ENCODE measurements at regions not wholly inside any gene's neighbourhood (a gene's known extent, or its start where the extent isn't known, plus 50 kb on each side); places are given as distances from the start of the nearest gene placed in this dataset.

DNA sequence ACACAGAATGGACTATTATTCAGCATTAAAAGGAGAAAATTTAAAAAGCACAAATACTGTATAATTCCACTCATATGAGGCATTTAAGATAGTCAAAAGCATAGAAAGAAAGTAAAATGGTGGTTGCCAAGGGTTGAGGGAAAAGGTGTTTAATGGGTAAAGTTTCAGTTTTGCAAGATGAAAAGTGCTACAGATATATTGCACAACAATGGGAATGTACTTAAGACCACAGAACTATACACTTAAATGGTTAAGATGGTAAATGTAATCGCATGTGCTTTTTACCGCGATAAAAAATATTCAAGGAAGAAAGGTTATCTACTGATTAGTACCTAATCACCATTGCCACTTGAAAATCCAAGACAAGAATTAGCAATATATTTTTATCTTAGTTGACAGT is 71.8 kb upstream of the NOX3 start:
- Histone ChIP-seq H3K4me1 (ENCODE audit: control insufficient read depth, extremely low read depth, insufficient read depth, low read length) (peaks cover 17% of the 10 kb centered on the region), H3K4me3 (ENCODE audit: control insufficient read depth in 2 of 3, extremely low read depth in 1 of 3, insufficient read depth in 2 of 3, low read depth in 1 of 3, low read length in 3 of 3) (no peak overlapping the region), H3K4me2 (ENCODE audit: control insufficient read depth, extremely low read depth, insufficient read depth, low read depth, low read length) (no peak overlapping the region), H3K36me3 (ENCODE audit: control insufficient read depth in 2 of 2, extremely low read depth in 1 of 2, insufficient read depth in 2 of 2, low read length in 2 of 2) (no peaks in the 10 kb centered on the region), H3K27ac (ENCODE audit: control insufficient read depth, insufficient read depth, low read length) (no peak overlapping the region), H4K20me1 (ENCODE audit: control insufficient read depth, extremely low read depth, insufficient read depth, low read length) (no peaks in the 10 kb centered on the region), H2AFZ (ENCODE audit: control insufficient read depth, low read length) (no peak overlapping the region), H3K79me2 (ENCODE audit: control insufficient read depth, insufficient read depth, low read length) (no peaks in the 10 kb centered on the region), H3K9ac (ENCODE audit: control insufficient read depth, extremely low read depth, insufficient read depth, low read length) (no peak overlapping the region), H3K27me3 (ENCODE audit: control insufficient read depth, extremely low read depth, insufficient read depth, low read length) (no peaks in the 10 kb centered on the region), H3K9me3 (ENCODE audit: control insufficient read depth, low read depth, low read length) (no peaks in the 10 kb centered on the region), H3K9me1 (ENCODE audit: control insufficient read depth, extremely low read depth, insufficient read depth, low read length) (no peaks in the 10 kb centered on the region)
- dilution Hi-C loops (cut with MboI; ENCODE audit: extremely low pct_ligation_motif_present, low sequenced_read_pairs) = no loop called here
- TF ChIP-seq EZH2 (IDR thresholded peaks at IDR 0.05; ENCODE audit: low read length) = no peak
- TF ChIP-seq, protein P1, sequence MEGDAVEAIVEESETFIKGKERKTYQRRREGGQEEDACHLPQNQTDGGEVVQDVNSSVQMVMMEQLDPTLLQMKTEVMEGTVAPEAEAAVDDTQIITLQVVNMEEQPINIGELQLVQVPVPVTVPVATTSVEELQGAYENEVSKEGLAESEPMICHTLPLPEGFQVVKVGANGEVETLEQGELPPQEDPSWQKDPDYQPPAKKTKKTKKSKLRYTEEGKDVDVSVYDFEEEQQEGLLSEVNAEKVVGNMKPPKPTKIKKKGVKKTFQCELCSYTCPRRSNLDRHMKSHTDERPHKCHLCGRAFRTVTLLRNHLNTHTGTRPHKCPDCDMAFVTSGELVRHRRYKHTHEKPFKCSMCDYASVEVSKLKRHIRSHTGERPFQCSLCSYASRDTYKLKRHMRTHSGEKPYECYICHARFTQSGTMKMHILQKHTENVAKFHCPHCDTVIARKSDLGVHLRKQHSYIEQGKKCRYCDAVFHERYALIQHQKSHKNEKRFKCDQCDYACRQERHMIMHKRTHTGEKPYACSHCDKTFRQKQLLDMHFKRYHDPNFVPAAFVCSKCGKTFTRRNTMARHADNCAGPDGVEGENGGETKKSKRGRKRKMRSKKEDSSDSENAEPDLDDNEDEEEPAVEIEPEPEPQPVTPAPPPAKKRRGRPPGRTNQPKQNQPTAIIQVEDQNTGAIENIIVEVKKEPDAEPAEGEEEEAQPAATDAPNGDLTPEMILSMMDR (optimal IDR thresholded peaks at IDR 0.05 in 1 of 3, IDR thresholded peaks at IDR 0.05 in 1 of 3, conservative IDR thresholded peaks at IDR 0.05 in 1 of 3; ENCODE audit: extremely low read depth in 1 of 3, insufficient read depth in 2 of 3, low read length in 3 of 3) = no peak
- DNase-seq (ENCODE audit: low read depth, low spot score) (no peak), FAIRE-seq (no peak)

DNA sequence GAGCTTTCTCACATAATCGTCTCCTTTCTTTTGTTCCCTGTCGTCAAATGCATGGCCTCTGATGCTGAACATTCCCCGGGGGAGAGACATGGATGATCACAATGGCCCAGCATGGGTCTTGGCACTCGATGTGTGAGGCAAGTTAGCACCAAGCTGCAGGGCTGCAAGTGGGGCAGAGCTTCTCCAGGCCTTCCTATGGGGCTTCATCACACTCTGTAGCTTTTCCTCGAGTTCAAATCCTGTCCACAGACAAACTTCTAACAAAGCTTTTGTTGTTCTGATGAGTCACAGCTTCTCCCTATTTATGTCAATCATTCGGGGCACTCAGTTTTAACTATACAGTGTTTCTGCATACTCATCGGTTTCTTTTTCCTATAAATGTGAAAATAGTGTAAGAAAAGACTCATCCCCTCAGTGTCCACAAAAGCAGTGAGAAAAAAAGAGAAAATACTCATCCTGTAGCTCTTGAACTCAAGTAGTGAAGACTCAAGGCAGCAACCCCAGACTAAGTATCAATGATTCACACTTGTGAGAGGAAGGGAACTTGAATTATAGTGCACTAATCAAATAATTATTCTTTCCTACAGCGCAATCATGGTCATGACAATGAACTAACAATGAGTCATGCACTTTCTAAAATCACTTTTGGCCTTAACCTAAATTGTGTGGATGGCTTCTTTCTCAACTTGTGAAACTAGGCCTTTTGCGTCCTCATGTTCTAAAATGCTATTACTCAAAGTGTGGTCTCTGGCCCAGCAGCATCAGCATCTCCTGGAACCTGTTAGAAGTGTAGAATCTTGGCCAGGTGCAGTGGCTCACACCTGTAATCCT is 68.4 kb upstream of the NOX3 start:
- Histone ChIP-seq H3K36me3 (ENCODE audit: control insufficient read depth in 2 of 2, extremely low read depth in 1 of 2, insufficient read depth in 2 of 2, low read length in 2 of 2) (no peaks in the 10 kb centered on the region), H2AFZ (ENCODE audit: control insufficient read depth, low read length) (no peak overlapping the region), H3K4me3 (ENCODE audit: control insufficient read depth in 2 of 3, extremely low read depth in 1 of 3, insufficient read depth in 2 of 3, low read depth in 1 of 3, low read length in 3 of 3) (no peak overlapping the region), H3K4me1 (ENCODE audit: control insufficient read depth, extremely low read depth, insufficient read depth, low read length) (peaks cover 12% of the 10 kb centered on the region), H3K9ac (ENCODE audit: control insufficient read depth, extremely low read depth, insufficient read depth, low read length) (no peak overlapping the region), H3K9me3 (ENCODE audit: control insufficient read depth, low read depth, low read length) (no peaks in the 10 kb centered on the region), H3K9me1 (ENCODE audit: control insufficient read depth, extremely low read depth, insufficient read depth, low read length) (no peaks in the 10 kb centered on the region), H3K27me3 (ENCODE audit: control insufficient read depth, extremely low read depth, insufficient read depth, low read length) (no peaks in the 10 kb centered on the region), H4K20me1 (ENCODE audit: control insufficient read depth, extremely low read depth, insufficient read depth, low read length) (no peaks in the 10 kb centered on the region), H3K79me2 (ENCODE audit: control insufficient read depth, insufficient read depth, low read length) (no peaks in the 10 kb centered on the region), H3K4me2 (ENCODE audit: control insufficient read depth, extremely low read depth, insufficient read depth, low read depth, low read length) (no peak overlapping the region), H3K27ac (ENCODE audit: control insufficient read depth, insufficient read depth, low read length) (no peak overlapping the region)
- FAIRE-seq (no peak), DNase-seq (ENCODE audit: low read depth, low spot score) (peak; percentile 15)
- dilution Hi-C loops (cut with MboI; ENCODE audit: extremely low pct_ligation_motif_present, low sequenced_read_pairs) = no loop called here
- TF ChIP-seq EZH2 (IDR thresholded peaks at IDR 0.05; ENCODE audit: low read length) = no peak
- TF ChIP-seq, protein P1 (optimal IDR thresholded peaks at IDR 0.05 in 1 of 3, IDR thresholded peaks at IDR 0.05 in 1 of 3, conservative IDR thresholded peaks at IDR 0.05 in 1 of 3; ENCODE audit: extremely low read depth in 1 of 3, insufficient read depth in 2 of 3, low read length in 3 of 3) = no peak

Data from keratinocyte (primary cell).